Nephron (organoid): ENCODE measurements at regions not wholly inside any gene's neighbourhood (a gene's known extent, or its start where the extent isn't known, plus 50 kb on each side); places are given as distances from the start of the nearest gene placed in this dataset.

Source experiments
- H3K27ac Mint-ChIP-seq, 3 experiments: 2 replicates each; pipeline ENCODE4 v1.8.0; 2020; ENCODE audit warnings: mixed read lengths in 3 of 3, mild to moderate bottlenecking in 2 of 3, moderate library complexity in 1 of 3
- H3K27me3 Mint-ChIP-seq: 2 replicates; pipeline ENCODE4 v1.8.0; 2021; ENCODE audit warnings: low read depth, mild to moderate bottlenecking, moderate library complexity, mixed read lengths
- H3K36me3 Mint-ChIP-seq: 2 replicates; pipeline ENCODE4 v1.8.0; 2020; ENCODE audit warnings: low read depth, mixed read lengths
- H3K4me1 Mint-ChIP-seq: 2 replicates; pipeline ENCODE4 v1.8.0; 2020; ENCODE audit warnings: mixed read lengths
- H3K4me3 Mint-ChIP-seq, 3 experiments: 2 replicates each; pipeline ENCODE4 v1.8.0; 2020; ENCODE audit warnings: mild to moderate bottlenecking in 3 of 3, mixed read lengths in 3 of 3, moderate library complexity in 2 of 3
- H3K9me3 Mint-ChIP-seq: 2 replicates; pipeline ENCODE4 v1.8.0; 2020; ENCODE audit warnings: mixed read lengths
- TF ChIP-seq, protein P1 (sequence below), 3 experiments: fragments of 200-600 bp; sonication (generic); IDR thresholded peaks; one replicate each; pipeline ENCODE4 v1.5.0; 2021; ENCODE audit warnings: antibody characterized with exemption in 3 of 3; ENCODE audit not compliant: unreplicated experiment in 3 of 3

DNA sequence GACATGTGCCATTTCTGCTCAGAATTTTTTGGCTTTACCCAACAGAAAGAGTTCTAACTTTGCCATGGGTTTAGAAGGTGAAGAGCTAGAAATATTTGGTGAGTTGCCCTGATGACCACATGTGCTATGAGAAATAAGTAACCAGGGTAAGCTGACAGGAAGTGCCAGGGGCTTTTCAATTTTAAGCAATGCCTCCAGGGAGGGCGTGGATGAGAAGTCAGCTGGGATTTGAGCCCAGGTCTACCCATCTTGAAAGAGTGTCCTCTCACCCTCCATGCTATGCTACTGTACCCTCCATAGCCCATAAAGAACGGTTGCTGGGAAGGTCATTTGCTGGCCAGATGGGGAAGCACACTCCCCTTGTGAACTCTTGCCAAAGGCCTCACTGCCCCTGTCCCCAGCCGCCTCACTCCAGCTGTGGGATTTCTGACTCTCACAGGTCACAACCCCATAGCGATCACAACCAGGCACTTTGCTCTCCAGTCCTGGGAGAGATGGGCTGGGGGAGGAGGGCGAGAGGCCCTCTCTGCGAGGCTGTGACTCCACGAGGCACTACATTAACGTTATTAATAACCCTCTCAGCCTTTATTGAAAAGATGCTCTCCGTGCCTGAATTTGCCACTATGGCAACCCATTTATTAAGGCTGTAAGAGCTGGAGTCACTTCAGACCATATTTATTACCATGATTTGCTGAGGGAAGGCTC, 291.1 kb downstream of the DHX35 start:
- Mint-ChIP-seq H3K27me3 (peaks cover 4% of the 10 kb centered on the region), H3K4me1 (peaks cover 13% of the 10 kb centered on the region), H3K27ac (peak overlapping the region in 2 of 3 experiments; percentile 64 to 69), H3K9me3 (no peaks in the 10 kb centered on the region), H3K4me3 (no peak overlapping the region), H3K36me3 (no peaks in the 10 kb centered on the region)
- TF ChIP-seq, protein P1, sequence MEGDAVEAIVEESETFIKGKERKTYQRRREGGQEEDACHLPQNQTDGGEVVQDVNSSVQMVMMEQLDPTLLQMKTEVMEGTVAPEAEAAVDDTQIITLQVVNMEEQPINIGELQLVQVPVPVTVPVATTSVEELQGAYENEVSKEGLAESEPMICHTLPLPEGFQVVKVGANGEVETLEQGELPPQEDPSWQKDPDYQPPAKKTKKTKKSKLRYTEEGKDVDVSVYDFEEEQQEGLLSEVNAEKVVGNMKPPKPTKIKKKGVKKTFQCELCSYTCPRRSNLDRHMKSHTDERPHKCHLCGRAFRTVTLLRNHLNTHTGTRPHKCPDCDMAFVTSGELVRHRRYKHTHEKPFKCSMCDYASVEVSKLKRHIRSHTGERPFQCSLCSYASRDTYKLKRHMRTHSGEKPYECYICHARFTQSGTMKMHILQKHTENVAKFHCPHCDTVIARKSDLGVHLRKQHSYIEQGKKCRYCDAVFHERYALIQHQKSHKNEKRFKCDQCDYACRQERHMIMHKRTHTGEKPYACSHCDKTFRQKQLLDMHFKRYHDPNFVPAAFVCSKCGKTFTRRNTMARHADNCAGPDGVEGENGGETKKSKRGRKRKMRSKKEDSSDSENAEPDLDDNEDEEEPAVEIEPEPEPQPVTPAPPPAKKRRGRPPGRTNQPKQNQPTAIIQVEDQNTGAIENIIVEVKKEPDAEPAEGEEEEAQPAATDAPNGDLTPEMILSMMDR (IDR thresholded peaks at IDR 0.05; ENCODE audit: unreplicated experiment in 3 of 3): no peak

DNA sequence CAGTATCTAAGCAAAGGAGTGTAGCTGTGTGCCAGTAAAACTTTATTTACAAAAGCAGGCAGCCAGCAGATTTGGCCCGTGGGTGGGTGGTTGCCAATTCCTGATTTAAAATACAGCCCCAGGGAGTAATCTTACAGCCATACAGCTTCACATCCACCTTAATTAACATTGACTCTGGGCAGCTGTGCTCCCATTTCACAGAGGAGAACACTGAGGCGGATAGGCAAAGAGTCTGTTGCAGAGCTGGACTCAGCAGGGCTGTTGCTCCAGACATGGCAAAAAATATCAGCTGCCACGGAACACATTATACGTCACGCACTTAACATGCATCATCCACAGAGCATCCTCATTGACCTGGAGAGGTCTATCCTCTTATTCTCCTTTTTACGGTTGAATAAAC, 289.9 kb downstream of the DHX35 start:
- Mint-ChIP-seq H3K9me3 (no peaks in the 10 kb centered on the region), H3K27me3 (peaks cover 4% of the 10 kb centered on the region), H3K4me3 (no peak overlapping the region), H3K27ac (peak overlapping the region in 2 of 3 experiments; percentile 56 to 69), H3K4me1 (peaks cover 13% of the 10 kb centered on the region), H3K36me3 (no peaks in the 10 kb centered on the region)
- TF ChIP-seq, protein P1 (IDR thresholded peaks at IDR 0.05; ENCODE audit: unreplicated experiment in 3 of 3): no peak

DNA sequence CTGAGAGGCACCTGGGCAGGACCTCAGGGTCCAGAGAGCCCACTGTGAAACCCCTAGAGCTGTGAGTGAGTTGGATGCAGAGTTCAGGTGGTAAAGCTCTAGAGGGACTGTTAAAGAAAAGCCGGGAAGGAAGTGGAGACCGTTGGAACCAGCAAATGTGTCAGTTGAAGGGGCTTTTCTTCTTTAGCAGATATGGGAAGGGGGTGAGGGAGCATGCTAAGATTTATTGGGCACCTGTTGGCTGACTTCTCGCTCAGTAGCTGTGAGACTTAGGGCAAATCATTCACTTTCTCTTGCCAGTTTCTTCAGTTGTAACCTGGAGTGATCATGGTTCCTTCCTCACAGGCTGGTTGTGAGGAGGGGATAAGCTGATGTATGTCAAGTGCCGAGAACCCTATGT, 287.7 kb downstream of the DHX35 start:
- peak overlapping the region in 1 of 3 experiments; percentile 51 for H3K27ac Mint-ChIP-seq

DNA sequence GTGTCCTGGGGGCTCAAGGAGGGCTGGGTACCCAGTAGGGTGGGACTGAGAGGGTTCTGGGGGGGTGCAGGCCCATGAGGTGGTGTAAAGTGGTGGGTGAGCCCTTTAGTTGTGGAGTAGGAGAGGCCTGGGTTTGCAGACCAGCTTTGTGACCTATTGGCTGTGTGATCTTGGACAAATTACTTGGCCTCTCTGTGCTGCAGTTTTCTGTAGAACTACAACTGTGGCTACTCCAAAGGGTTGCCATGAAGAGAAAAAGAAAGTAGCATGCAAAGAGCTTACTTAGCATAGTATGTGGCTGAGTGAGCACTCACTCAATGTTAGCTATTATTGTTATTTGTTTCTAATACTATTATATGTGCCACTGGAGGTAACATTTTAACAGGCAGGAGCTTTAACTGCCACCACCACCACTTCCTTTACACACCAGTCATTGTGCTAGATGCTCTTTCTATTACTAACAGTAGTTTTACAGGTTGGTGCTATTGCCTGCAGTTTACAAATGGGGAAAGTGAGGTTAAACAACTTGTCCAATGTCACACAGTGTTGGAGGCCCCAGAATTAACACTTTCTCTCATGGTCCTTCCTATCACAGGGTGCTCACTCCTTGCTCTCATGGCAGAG, 286.8 kb downstream of the DHX35 start:
- no peak overlapping the region for H3K4me3 Mint-ChIP-seq
- H3K4me1 Mint-ChIP-seq: peaks cover 5% of the 10 kb centered on the region
- TF ChIP-seq, protein P1 (IDR thresholded peaks at IDR 0.05; ENCODE audit: unreplicated experiment in 3 of 3): no peak
- peak overlapping the region in 1 of 3 experiments; percentile 51 for H3K27ac Mint-ChIP-seq
- H3K27me3 Mint-ChIP-seq: peaks cover 9% of the 10 kb centered on the region
- H3K9me3 Mint-ChIP-seq: no peaks in the 10 kb centered on the region
- no peaks in the 10 kb centered on the region for H3K36me3 Mint-ChIP-seq

More for the DNA sequence above, 287.7 kb downstream of the DHX35 start:
- peaks cover 12% of the 10 kb centered on the region for H3K4me1 Mint-ChIP-seq
- TF ChIP-seq, protein P1 (IDR thresholded peaks at IDR 0.05; ENCODE audit: unreplicated experiment in 3 of 3): no peak
- H3K27me3 Mint-ChIP-seq: peaks cover 6% of the 10 kb centered on the region
- H3K4me3 Mint-ChIP-seq: no peak overlapping the region
- no peaks in the 10 kb centered on the region for H3K36me3 Mint-ChIP-seq
- H3K9me3 Mint-ChIP-seq: no peaks in the 10 kb centered on the region

DNA sequence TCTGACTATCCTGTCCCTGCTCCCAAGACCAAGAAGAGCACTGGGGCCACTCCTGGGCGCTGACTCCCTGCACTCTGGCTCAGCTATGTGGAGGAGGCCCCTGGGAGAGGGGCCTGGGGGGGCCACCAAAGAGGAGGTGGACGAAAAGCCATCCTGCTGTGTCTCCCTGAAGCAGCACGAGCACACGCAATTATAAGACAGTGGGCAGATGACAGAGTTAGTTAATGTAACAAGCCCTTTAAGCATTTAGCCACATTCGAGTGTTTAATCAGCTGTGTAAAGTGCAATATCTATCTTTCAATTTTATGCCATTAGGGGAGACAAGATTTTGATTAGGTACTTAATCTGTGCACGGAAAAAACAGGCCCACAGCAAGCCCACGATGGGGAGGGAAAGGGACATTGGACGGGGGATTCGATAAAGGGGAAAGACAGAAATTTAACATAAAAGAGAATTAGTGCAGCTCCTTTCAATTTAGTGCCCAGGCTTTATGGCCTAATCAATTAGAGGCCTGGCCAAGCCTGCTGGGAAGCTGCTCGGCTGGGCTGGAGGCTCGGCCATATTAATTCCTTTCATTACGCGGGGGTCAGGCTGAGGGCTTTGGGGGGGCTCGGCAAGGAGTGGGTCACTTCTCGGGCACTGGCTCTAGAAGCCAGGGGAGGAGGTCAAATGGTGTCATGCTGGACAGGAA, 286.2 kb downstream of the DHX35 start:
- H3K9me3 Mint-ChIP-seq: peaks cover 2% of the 10 kb centered on the region
- H3K4me3 Mint-ChIP-seq: no peak overlapping the region
- TF ChIP-seq, protein P1 (IDR thresholded peaks at IDR 0.05; ENCODE audit: unreplicated experiment in 3 of 3): no peak
- H3K27ac Mint-ChIP-seq: peak overlapping the region in 2 of 3 experiments; percentile 14 to 46
- peaks cover under 1% of the 10 kb centered on the region for H3K4me1 Mint-ChIP-seq
- H3K27me3 Mint-ChIP-seq: peaks cover 10% of the 10 kb centered on the region
- no peaks in the 10 kb centered on the region for H3K36me3 Mint-ChIP-seq
